DOHH2 (cell line): ENCODE measurements at regions not wholly inside any gene's neighbourhood (a gene's known extent, or its start where the extent isn't known, plus 50 kb on each side); places are given as distances from the start of the nearest gene placed in this dataset.

Source experiments
- EZH2phosphoT487 ChIP-seq: fragments of 200-600 bp; sonication (generic); IDR thresholded peaks from 2 replicates; pipeline ENCODE4 v1.6.1; 2017; ENCODE audit warnings: borderline replicate concordance, mild to moderate bottlenecking, antibody characterized with exemption, low read length, moderate library complexity, mixed read lengths
- TF ChIP-seq, protein P1 (sequence below): fragments of 200-600 bp; sonication (generic); IDR thresholded peaks from one replicate; pipeline ENCODE4 v1.5.1; 2014; ENCODE audit warnings: antibody characterized with exemption, mild to moderate bottlenecking, low read depth, low read length; ENCODE audit not compliant: poor library complexity, severe bottlenecking

DNA sequence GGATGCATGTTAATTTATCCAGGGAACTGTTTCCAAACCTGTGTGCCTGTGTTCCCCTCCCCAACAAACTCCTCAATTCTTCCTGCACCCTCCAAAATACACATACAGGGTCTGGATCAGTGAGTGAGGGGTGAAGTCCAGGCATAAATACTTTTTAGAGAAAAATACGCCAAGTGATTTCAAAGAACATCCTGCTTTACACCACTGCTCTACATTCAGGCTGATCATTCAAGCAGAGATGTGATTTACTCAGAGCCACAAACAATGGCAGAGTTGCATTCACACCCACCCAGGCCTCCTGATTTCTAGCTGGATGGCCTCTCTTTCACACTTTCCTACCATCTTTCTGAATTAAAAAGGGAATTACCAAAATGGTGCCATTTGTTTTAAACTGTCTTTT, 289.5 kb upstream of the SLC14A2 start:
- TF ChIP-seq, protein P1, sequence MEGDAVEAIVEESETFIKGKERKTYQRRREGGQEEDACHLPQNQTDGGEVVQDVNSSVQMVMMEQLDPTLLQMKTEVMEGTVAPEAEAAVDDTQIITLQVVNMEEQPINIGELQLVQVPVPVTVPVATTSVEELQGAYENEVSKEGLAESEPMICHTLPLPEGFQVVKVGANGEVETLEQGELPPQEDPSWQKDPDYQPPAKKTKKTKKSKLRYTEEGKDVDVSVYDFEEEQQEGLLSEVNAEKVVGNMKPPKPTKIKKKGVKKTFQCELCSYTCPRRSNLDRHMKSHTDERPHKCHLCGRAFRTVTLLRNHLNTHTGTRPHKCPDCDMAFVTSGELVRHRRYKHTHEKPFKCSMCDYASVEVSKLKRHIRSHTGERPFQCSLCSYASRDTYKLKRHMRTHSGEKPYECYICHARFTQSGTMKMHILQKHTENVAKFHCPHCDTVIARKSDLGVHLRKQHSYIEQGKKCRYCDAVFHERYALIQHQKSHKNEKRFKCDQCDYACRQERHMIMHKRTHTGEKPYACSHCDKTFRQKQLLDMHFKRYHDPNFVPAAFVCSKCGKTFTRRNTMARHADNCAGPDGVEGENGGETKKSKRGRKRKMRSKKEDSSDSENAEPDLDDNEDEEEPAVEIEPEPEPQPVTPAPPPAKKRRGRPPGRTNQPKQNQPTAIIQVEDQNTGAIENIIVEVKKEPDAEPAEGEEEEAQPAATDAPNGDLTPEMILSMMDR, result no peak
- TF ChIP-seq EZH2phosphoT487, result no peak
